Hepatic stellate cell (primary cell): ENCODE measurements at regions not wholly inside any gene's neighbourhood (a gene's known extent, or its start where the extent isn't known, plus 50 kb on each side); places are given as distances from the start of the nearest gene placed in this dataset.

Experiments
- DNase-seq: peaks from one replicate; pipeline ENCODE4 v3.0.0; 2011; ENCODE audit warnings: low spot score

GRCh38 chr17:68184816-68185436, 62.9 kb upstream of the AMZ2 start:
- no peak for DNase-seq

DNA sequence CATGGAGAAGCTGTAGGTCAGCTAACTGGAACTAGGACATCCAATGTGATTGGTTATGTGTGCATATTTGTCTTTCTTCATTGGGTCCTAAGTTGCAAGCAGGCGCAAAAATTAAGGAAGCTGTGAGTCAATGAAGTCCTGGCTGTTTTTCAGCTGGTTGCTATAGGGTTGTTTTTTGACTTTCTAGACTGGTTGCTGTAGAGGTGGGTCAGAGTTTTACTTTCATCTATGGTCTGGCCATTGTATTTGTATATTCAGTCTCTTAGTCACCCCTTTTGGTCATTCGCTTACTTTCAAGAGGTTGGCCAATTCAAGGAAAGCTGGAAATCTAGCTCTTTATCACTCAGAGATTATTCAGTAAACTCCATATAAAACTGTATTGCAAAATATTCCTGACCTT, 62.0 kb upstream of the AMZ2 start:
- no peak for DNase-seq

GRCh38 chr17:68190495-68190894, 57.3 kb upstream of the AMZ2 start:
- no peak for DNase-seq

GRCh38 chr17:68195667-68196393, 52.0 kb upstream of the AMZ2 start:
- DNase-seq = no peak

- DNase-seq = no peak
Measured at GRCh38 chr17:68196394-68197090, 51.3 kb upstream of the AMZ2 start.

- DNase-seq = no peak
Measured at GRCh38 chr17:68197091-68197996, 50.5 kb upstream of the AMZ2 start.

DNA sequence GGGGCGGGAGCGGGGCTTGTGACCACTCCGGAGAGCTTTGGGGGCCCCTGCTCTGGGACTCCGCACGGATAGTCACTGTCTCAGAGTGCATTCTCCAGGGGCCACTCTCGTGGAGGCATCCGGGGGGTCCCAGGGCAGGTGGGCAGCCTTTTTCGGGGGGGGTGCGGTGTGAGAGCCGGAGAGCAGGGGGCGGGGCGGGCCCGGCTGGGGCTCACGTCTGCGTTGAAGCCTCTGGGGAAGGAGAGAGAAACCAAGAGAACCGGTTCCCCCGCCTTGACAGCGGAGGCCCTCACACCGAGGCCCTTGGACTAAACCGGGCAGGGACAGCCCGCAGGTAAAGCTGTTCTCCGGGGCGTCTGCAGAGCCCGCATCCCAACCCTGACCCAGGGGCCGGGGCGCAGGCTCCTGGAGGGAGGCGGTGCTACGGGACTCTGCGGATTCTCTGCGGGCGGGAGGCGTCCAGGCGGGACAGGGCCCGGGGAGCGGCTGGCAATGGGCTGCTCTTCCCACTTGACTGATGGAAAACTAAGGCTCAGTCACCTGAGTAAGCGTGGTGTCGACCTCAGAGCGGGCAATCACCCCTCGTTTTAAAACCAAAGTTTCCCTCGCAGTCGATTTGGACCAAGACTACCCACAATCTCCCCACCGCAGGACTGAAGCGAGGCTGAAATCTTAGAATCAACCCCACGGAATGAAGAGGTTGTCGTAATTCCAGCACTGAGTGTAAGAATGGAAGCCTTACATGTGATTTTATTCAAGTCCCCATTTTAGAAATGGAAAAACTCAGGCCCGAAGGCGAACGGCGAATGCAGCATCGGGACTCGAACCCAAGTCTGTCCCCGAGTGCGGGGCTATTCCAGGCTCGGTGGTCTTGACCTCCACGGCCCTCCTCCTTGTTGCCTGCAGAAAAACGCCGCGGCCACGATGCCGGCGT, 49.6 kb upstream of the AMZ2 start:
- no peak for DNase-seq
